ENCODE measurements at regions not wholly inside any gene's neighbourhood (a gene's known extent, or its start where the extent isn't known, plus 50 kb on each side); places are given as distances from the start of the nearest gene placed in this dataset.

GRCh38 chrX:1138476-1139184, 73.8 kb downstream of the CRLF2 start:
- TF ChIP-seq CTCF (IDR thresholded peaks at IDR 0.05; ENCODE audit: low read depth, low read length, poor library complexity, severe bottlenecking): no peak
- TF ChIP-seq EZH2phosphoT487 (IDR thresholded peaks at IDR 0.05; ENCODE audit: borderline replicate concordance, low read length): no peak

All from DOHH2 (cell line).